ENCODE measurements at regions not wholly inside any gene's neighbourhood (a gene's known extent, or its start where the extent isn't known, plus 50 kb on each side); places are given as distances from the start of the nearest gene placed in this dataset.

DNA sequence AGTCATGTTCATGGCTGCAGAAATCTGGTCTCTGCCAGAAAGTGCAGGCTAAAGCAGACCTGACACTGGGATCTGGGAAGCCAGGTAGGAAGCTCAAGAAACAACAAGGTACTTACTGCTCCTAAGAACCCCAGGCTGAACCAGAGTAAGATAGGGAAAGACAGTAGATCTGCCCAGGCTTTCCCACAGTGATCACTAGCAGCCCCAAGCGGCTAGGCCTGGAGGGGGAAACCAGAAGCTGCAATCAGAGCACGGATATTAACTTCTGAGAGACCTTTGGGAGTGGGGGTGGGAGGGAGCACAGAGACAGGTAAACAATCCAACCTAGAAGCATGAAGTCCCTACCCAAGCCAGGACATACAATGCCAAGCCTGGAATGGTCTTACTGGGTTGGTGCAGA, 135.2 kb upstream of the C11orf58 start:
- TF ChIP-seq GATA2 (IDR thresholded peaks at IDR 0.05; ENCODE audit: low read depth, low read length) (no peak), GATA3 (IDR thresholded peaks at IDR 0.05; ENCODE audit: low read depth, low read length) (no peak)
